H1 (cell line): ENCODE measurements at regions not wholly inside any gene's neighbourhood (a gene's known extent, or its start where the extent isn't known, plus 50 kb on each side); places are given as distances from the start of the nearest gene placed in this dataset.

Source experiments
- CTCF ChIA-PET: fragments of 300-600 bp; sonication (Branson Sonifier 250); formaldehyde crosslinking; loops from one replicate; lab custom pipeline; 2021; ENCODE audit not compliant: partially characterized antibody; lab: Charles Lee
- POLR2A ChIA-PET: fragments of 300-600 bp; sonication (Branson Sonifier 250); formaldehyde crosslinking; loops from one replicate; lab custom pipeline; 2021; ENCODE audit warnings: inconsistent platforms; ENCODE audit not compliant: partially characterized antibody; lab: Charles Lee
- DNase-seq, 2 experiments: peaks; one replicate each; pipeline versions ENCODE4 v3.0.0 to v3.0.0-alpha.2; 2010 to 2022; ENCODE audit warnings: low spot score in 2 of 2, low read depth in 1 of 2, mixed read lengths in 1 of 2
- FAIRE-seq: peaks from 2 replicates; lab custom pipeline; 2011; peaks lifted over from hg19 to GRCh38; lab: Jason Lieb, UNC
- H2AFZ ChIP-seq: 2 replicates; pipeline ENCODE4 v1.8.1; 2012; ENCODE audit warnings: low read length, inconsistent platforms
- H2AK5ac ChIP-seq: 2 replicates; pipeline ENCODE4 v1.6.1; 2013; ENCODE audit warnings: low read depth, low read length
- H2BK120ac ChIP-seq: replicated peaks from 2 replicates; pipeline ENCODE3; 2013; ENCODE audit warnings: low read depth, low read length, inconsistent platforms
- H2BK12ac ChIP-seq: 2 replicates; pipeline ENCODE4 v1.6.1; 2013; ENCODE audit warnings: low read depth, low read length
- H2BK15ac ChIP-seq: 2 replicates; pipeline ENCODE4 v1.6.1; 2013; ENCODE audit warnings: low read length
- H2BK20ac ChIP-seq: 2 replicates; pipeline ENCODE4 v1.6.1; 2013; ENCODE audit warnings: low read length
- H2BK5ac ChIP-seq: 2 replicates; pipeline ENCODE4 v1.6.1; 2013; ENCODE audit warnings: low read depth, low read length
- H3K14ac ChIP-seq: 2 replicates; pipeline ENCODE4 v1.6.1; 2013; ENCODE audit warnings: inconsistent platforms; ENCODE audit not compliant: insufficient read length
- H3K18ac ChIP-seq: 2 replicates; pipeline ENCODE4 v1.6.1; 2013; ENCODE audit warnings: low read length; ENCODE audit errors: extremely low read depth
- H3K23ac ChIP-seq: 2 replicates; pipeline ENCODE4 v1.6.1; 2013; ENCODE audit warnings: inconsistent platforms; ENCODE audit not compliant: insufficient read length
- H3K23me2 ChIP-seq: 2 replicates; pipeline ENCODE4 v1.6.1; 2013; ENCODE audit warnings: low read depth, low read length
- H3K27ac ChIP-seq: 2 replicates; pipeline ENCODE4 v1.6.1; 2011; ENCODE audit warnings: low read depth, low read length, inconsistent platforms
- H3K27me3 ChIP-seq, 4 experiments: replicated peaks in 1 of 4; 1 replicate in 1 of 4; 2 replicates in 3 of 4; pipeline versions ENCODE4 v1.6.1 to v1.8.1; 2011 to 2013; ENCODE audit warnings: low read length in 3 of 4, mild to moderate bottlenecking in 3 of 4, inconsistent platforms in 2 of 4, mixed read lengths in 2 of 4, moderate library complexity in 1 of 4; ENCODE audit not compliant: control insufficient read depth in 3 of 4, insufficient read depth in 3 of 4; ENCODE audit errors: extremely low read depth in 1 of 4
- H3K36me3 ChIP-seq, 4 experiments: 2 replicates each; pipeline versions ENCODE4 v1.6.1 to v1.8.1; 2011 to 2013; ENCODE audit warnings: mild to moderate bottlenecking in 4 of 4, low read length in 3 of 4, moderate library complexity in 2 of 4, control low read depth in 1 of 4, inconsistent platforms in 1 of 4; ENCODE audit not compliant: insufficient read depth in 4 of 4, control insufficient read depth in 2 of 4
- H3K4ac ChIP-seq: replicated peaks from 2 replicates; pipeline ENCODE3; 2013; ENCODE audit warnings: low read length, low read depth, mixed read lengths, inconsistent platforms; ENCODE audit not compliant: insufficient read length
- H3K4me1 ChIP-seq, 4 experiments: replicated peaks in 1 of 4; 1 replicate in 1 of 4; 2 replicates in 3 of 4; pipeline versions ENCODE4 v1.6.1 to v1.8.1; 2011 to 2013; ENCODE audit warnings: low read length in 3 of 4, inconsistent platforms in 2 of 4, mixed read lengths in 1 of 4; ENCODE audit not compliant: insufficient read depth in 4 of 4, control insufficient read depth in 3 of 4
- H3K4me2 ChIP-seq, 2 experiments: 2 replicates each; pipeline versions ENCODE4 v1.6.1 to v1.8.1; 2011 to 2013; ENCODE audit warnings: low read depth in 2 of 2, low read length in 2 of 2, control low read depth in 1 of 2, inconsistent platforms in 1 of 2, mild to moderate bottlenecking in 1 of 2; ENCODE audit not compliant: insufficient read depth in 1 of 2
- H3K4me3 ChIP-seq, 4 experiments: fragments of 200-600, 300-600 bp in 1 of 4; sonication (generic), shearing (Covaris generic), sonication (Bioruptor Twin) in 1 of 4; 2 replicates each; pipeline versions ENCODE4 v1.5.1 to v1.8.1; 2011 to 2016; ENCODE audit warnings: low read length in 4 of 4, low read depth in 3 of 4, control low read depth in 2 of 4, inconsistent platforms in 2 of 4, mild to moderate bottlenecking in 2 of 4, mixed read lengths in 1 of 4, moderate library complexity in 1 of 4; ENCODE audit not compliant: insufficient read depth in 2 of 4; ENCODE audit errors: extremely low read depth in 1 of 4
- H3K56ac ChIP-seq: replicated peaks from 2 replicates; pipeline ENCODE3; 2013; ENCODE audit warnings: low read depth, mild to moderate bottlenecking, mixed read lengths, low read length, inconsistent platforms; ENCODE audit not compliant: insufficient read length
- H3K79me1 ChIP-seq: 2 replicates; pipeline ENCODE4 v1.6.1; 2013; ENCODE audit warnings: low read depth, low read length, control low read depth
- H3K79me2 ChIP-seq, 2 experiments: 2 replicates each; pipeline versions ENCODE4 v1.6.1 to v1.8.1; 2012 to 2013; ENCODE audit warnings: low read length in 2 of 2, mild to moderate bottlenecking in 2 of 2, inconsistent platforms in 1 of 2; ENCODE audit not compliant: insufficient read depth in 2 of 2, control insufficient read depth in 1 of 2
- H3K9ac ChIP-seq, 4 experiments: replicated peaks in 1 of 4; 1 replicate in 1 of 4; 2 replicates in 3 of 4; pipeline versions ENCODE4 v1.6.1 to v1.8.1; 2011 to 2013; ENCODE audit warnings: low read depth in 3 of 4, low read length in 3 of 4, control low read depth in 2 of 4, mild to moderate bottlenecking in 2 of 4, moderate library complexity in 2 of 4, inconsistent platforms in 1 of 4; ENCODE audit errors: extremely low read depth in 1 of 4
- H3K9me3 ChIP-seq, 2 experiments: 2 replicates each; pipeline versions ENCODE4 v1.6.1 to v1.8.1; 2012 to 2013; ENCODE audit warnings: mild to moderate bottlenecking in 2 of 2, moderate library complexity in 2 of 2, control low read depth in 1 of 2, inconsistent platforms in 1 of 2, low read depth in 1 of 2, low read length in 1 of 2, mixed read lengths in 1 of 2; ENCODE audit not compliant: insufficient read depth in 2 of 2
- H4K20me1 ChIP-seq, 2 experiments: replicated peaks in 1 of 2; 2 replicates each; pipeline versions ENCODE3 to v1.8.1; 2011 to 2013; ENCODE audit warnings: inconsistent platforms in 2 of 2, low read length in 2 of 2, mild to moderate bottlenecking in 1 of 2; ENCODE audit not compliant: insufficient read depth in 2 of 2, control insufficient read depth in 1 of 2
- H4K5ac ChIP-seq: 2 replicates; pipeline ENCODE4 v1.6.1; 2013; ENCODE audit warnings: low read length, low read depth, mixed read lengths, inconsistent platforms; ENCODE audit not compliant: insufficient read length
- H4K8ac ChIP-seq: 2 replicates; pipeline ENCODE4 v1.8.0; 2013; ENCODE audit warnings: mild to moderate bottlenecking, moderate library complexity, low read length, inconsistent platforms; ENCODE audit not compliant: insufficient read depth; ENCODE audit errors: extremely low read depth
- H4K91ac ChIP-seq: replicated peaks from 2 replicates; pipeline ENCODE3; 2013; ENCODE audit warnings: low read length, mixed read lengths, inconsistent platforms; ENCODE audit not compliant: insufficient read length
- CBX8 ChIP-seq: fragments of 300-800, 300-1000 bp; sonication (generic); IDR thresholded peaks from 2 replicates; pipeline ENCODE4 v1.7.1; 2016; ENCODE audit warnings: low read depth, low read length, borderline replicate concordance
- FOSL1 ChIP-seq: IDR thresholded peaks from 2 replicates; pipeline ENCODE4 v1.6.1; 2011; ENCODE audit warnings: mild to moderate bottlenecking, low read depth, low read length, moderate library complexity; ENCODE audit not compliant: insufficient read depth
- HDAC2 ChIP-seq, 2 experiments: fragments of 300-600 bp in 1 of 2; sonication (generic) in 1 of 2; IDR thresholded peaks; 2 replicates each; pipeline ENCODE4 v1.6.1; 2011 to 2012; ENCODE audit warnings: low read depth in 2 of 2, low read length in 2 of 2, mild to moderate bottlenecking in 2 of 2, moderate library complexity in 2 of 2, borderline replicate concordance in 1 of 2, inconsistent platforms in 1 of 2
- POU5F1 ChIP-seq: IDR thresholded peaks from 2 replicates; pipeline ENCODE4 v1.6.1; 2011; ENCODE audit warnings: low read depth, mild to moderate bottlenecking, low read length, moderate library complexity
- RAD21 ChIP-seq, 2 experiments: IDR thresholded peaks in 1 of 2; conservative IDR thresholded peaks in 1 of 2; 2 replicates each; pipeline ENCODE4 v1.6.1; 2011; ENCODE audit warnings: low read depth in 2 of 2, low read length in 2 of 2, improper control_type of control experiment in 1 of 2, inconsistent platforms in 1 of 2, mild to moderate bottlenecking in 1 of 2, moderate library complexity in 1 of 2
- SP1 ChIP-seq: IDR thresholded peaks from 2 replicates; pipeline ENCODE4 v1.6.1; 2011; ENCODE audit warnings: low read depth, low read length
- TBP ChIP-seq: IDR thresholded peaks from 2 replicates; pipeline ENCODE4 v1.6.1; 2011; ENCODE audit warnings: low read depth, low read length, improper control_type of control experiment
- WGBS, 2 experiments: shearing (Covaris generic) in 1 of 2; methylation state at CpG; one replicate each; pipeline versions ENCODE4 v1.1.6 to v1.1.7; 2013 to 2015; ENCODE audit warnings: low lambda C conversion rate in 2 of 2, mixed read lengths in 2 of 2, inconsistent platforms in 1 of 2, low coverage in 1 of 2, missing lambda C conversion rate in 1 of 2; ENCODE audit not compliant: insufficient replicate concordance in 2 of 2, insufficient coverage in 1 of 2, insufficient read length in 1 of 2; ENCODE audit errors: extremely low coverage in 1 of 2, missing lambda C conversion rate in 1 of 2; 5-methylcytosine and 5-hydroxymethylcytosine counted together

- Histone ChIP-seq H3K14ac (no peak overlapping the region), H2AK5ac (no peak overlapping the region), H2BK12ac (no peak overlapping the region), H4K8ac (no peak overlapping the region), H2BK20ac (no peak overlapping the region), H3K56ac (no peak overlapping the region), H2AFZ (no peak overlapping the region), H3K9ac (no peak overlapping the region), H2BK120ac (no peak overlapping the region), H2BK15ac (no peak overlapping the region), H3K4me3 (no peak overlapping the region), H3K18ac (no peak overlapping the region), H4K5ac (no peak overlapping the region), H3K27ac (no peak overlapping the region), H3K4me2 (no peak overlapping the region), H3K36me3 (no peaks in the 10 kb centered on the region), H3K79me2 (no peaks in the 10 kb centered on the region), H3K9me3 (peaks cover 0 to 7% of the 10 kb centered on the region in 2 experiments; a peak in 1 of 4 replicates), H3K23me2 (no peaks in the 10 kb centered on the region), H4K91ac (no peak overlapping the region), H3K23ac (no peak overlapping the region), H3K27me3 (no peaks in the 10 kb centered on the region), H3K4me1 (no peaks in the 10 kb centered on the region), H4K20me1 (no peaks in the 10 kb centered on the region), H3K79me1 (no peaks in the 10 kb centered on the region), H3K4ac (no peak overlapping the region), H2BK5ac (no peak overlapping the region)
- DNase-seq (no peak), FAIRE-seq (no peak)
- 91% methylated on average over 6 of the region's 6 CpGs; no CpG with 5 or more reads in 1 of the 2 experiments for WGBS, 2 experiments
- POLR2A ChIA-PET: no interaction called here
- CTCF ChIA-PET: interaction anchor here (0.5 kb wide), 1 partner anchor 41 kb away, joined by 3 read pairs; no protein-coding TSS in a partner anchor
- TF ChIP-seq HDAC2 (IDR thresholded peaks at IDR 0.05; ENCODE audit: borderline replicate concordance in 1 of 2, low read depth in 2 of 2, low read length in 2 of 2) (no peak), POU5F1 (no peak), SP1 (no peak), RAD21 (IDR thresholded peaks at IDR 0.05 in 1 of 2, conservative IDR thresholded peaks at IDR 0.05 in 1 of 2; ENCODE audit: low read depth in 2 of 2, low read length in 2 of 2) (no peak), FOSL1 (no peak), TBP (no peak), CBX8 (no peak)
Measured at GRCh38 chr21:38880577-38880966, 74.8 kb downstream of the ETS2 start.
